GM21360 (cell line): ENCODE measurements at regions not wholly inside any gene's neighbourhood (a gene's known extent, or its start where the extent isn't known, plus 50 kb on each side); places are given as distances from the start of the nearest gene placed in this dataset.
"Not testable (repeated sequence)": the region's sequence is repeated elsewhere in the genome, so short reads cannot be mapped to it uniquely, and the experiment has no call there.

Source experiments
- ATAC-seq: cut with Tn5 transposase; IDR thresholded peaks from one replicate; pipeline ENCODE4 v1.9.1; 2021; ENCODE audit warnings: mild to moderate bottlenecking, moderate library complexity; ENCODE audit not compliant: unreplicated experiment

- peak; percentile 81 for ATAC-seq
Observed at GRCh38 chrX:131821945-131822622, 201.0 kb upstream of the STK26 start.

GRCh38 chrX:131826572-131826971 lies 196.5 kb upstream of the STK26 start:
- no peak for ATAC-seq

GRCh38 chrX:131827935-131828334 lies 195.2 kb upstream of the STK26 start:
- peak; percentile 55 for ATAC-seq

- no peak for ATAC-seq
Observed at GRCh38 chrX:131828482-131828881, 194.6 kb upstream of the STK26 start.

- peak; percentile 75 for ATAC-seq
Observed at GRCh38 chrX:131830400-131831184, 192.5 kb upstream of the STK26 start.

- no peak for ATAC-seq
Observed at GRCh38 chrX:131831185-131831520, 191.9 kb upstream of the STK26 start.

GRCh38 chrX:131836161-131836560 lies 186.9 kb upstream of the STK26 start:
- no peak for ATAC-seq

GRCh38 chrX:131837325-131837724 lies 185.8 kb upstream of the STK26 start:
- no peak for ATAC-seq

- no peak for ATAC-seq
Observed at GRCh38 chrX:131840799-131841495, 182.2 kb upstream of the STK26 start.

GRCh38 chrX:131841496-131842437 lies 181.3 kb upstream of the STK26 start:
- ATAC-seq: peak; percentile 83

GRCh38 chrX:131843987-131844386 lies 179.1 kb upstream of the STK26 start:
- no peak for ATAC-seq

GRCh38 chrX:131845201-131845600 lies 177.9 kb upstream of the STK26 start:
- no peak for ATAC-seq

- ATAC-seq: no peak
Observed at GRCh38 chrX:131845771-131846170, 177.3 kb upstream of the STK26 start.

GRCh38 chrX:131850964-131851363 lies 172.1 kb upstream of the STK26 start:
- not testable (repeated sequence) for ATAC-seq

GRCh38 chrX:131853440-131853839 lies 169.7 kb upstream of the STK26 start:
- ATAC-seq: no peak

- ATAC-seq: no peak
Observed at GRCh38 chrX:131854581-131854980, 168.5 kb upstream of the STK26 start.

- no peak for ATAC-seq
Observed at GRCh38 chrX:131861088-131861787, 161.9 kb upstream of the STK26 start.

GRCh38 chrX:131862321-131862720 lies 160.8 kb upstream of the STK26 start:
- no peak for ATAC-seq

- no peak for ATAC-seq
Observed at GRCh38 chrX:131869182-131869581, 153.9 kb upstream of the STK26 start.

GRCh38 chrX:131874300-131874699 lies 148.8 kb upstream of the STK26 start:
- no peak for ATAC-seq
